ENCODE measurements at regions not wholly inside any gene's neighbourhood (a gene's known extent, or its start where the extent isn't known, plus 50 kb on each side); places are given as distances from the start of the nearest gene placed in this dataset.

- H3K27me3 Mint-ChIP-seq (ENCODE audit: insufficient read depth, low read depth): peaks cover 2% of the 10 kb centered on the region
- peaks cover 32% of the 10 kb centered on the region for H3K9me3 Mint-ChIP-seq
- Histone ChIP-seq H2AFZ (replicated peaks) (peak overlapping the region; percentile 49), H3K36me3 (no peaks in the 10 kb centered on the region), H3K4me2 (no peak overlapping the region), H4K20me1 (ENCODE audit: low read depth) (no peaks in the 10 kb centered on the region), H3K27ac (no peak overlapping the region), H3F3A (ENCODE audit: low read depth) (no peaks in the 10 kb centered on the region), H3K9ac (no peak overlapping the region), H3K79me2 (ENCODE audit: low read depth) (no peaks in the 10 kb centered on the region), H3K4me3 (no peak overlapping the region), H3K9me3 (ENCODE audit: low read depth) (no peaks in the 10 kb centered on the region), H3K27me3 (no peaks in the 10 kb centered on the region), H3K4me1 (peaks cover 12% of the 10 kb centered on the region)
- H3K27ac Mint-ChIP-seq: no peak overlapping the region
- peak overlapping the region; percentile 24 for H3K4me3 Mint-ChIP-seq
- no peak for TF ChIP-seq EZH2phosphoT487 (IDR thresholded peaks at IDR 0.05)
- no peak for TF ChIP-seq CTCF (IDR thresholded peaks at IDR 0.05)
- TF ChIP-seq EZH2 (IDR thresholded peaks at IDR 0.05): no peak
- peaks cover 28% of the 10 kb centered on the region for H3K4me1 Mint-ChIP-seq
- peaks cover 9% of the 10 kb centered on the region for H3K36me3 Mint-ChIP-seq
- no peak for DNase-seq (ENCODE audit: low spot score)
Observed at GRCh38 chr18:42339372-42339771, 384.3 kb downstream of the PIK3C3 start.

GRCh38 chr18:42340423-42341009 lies 385.5 kb downstream of the PIK3C3 start:
- H3K27ac Mint-ChIP-seq: no peak overlapping the region
- no peaks in the 10 kb centered on the region for H3K36me3 ChIP-seq

GRCh38 chr18:42341423-42341822 lies 386.4 kb downstream of the PIK3C3 start:
- no peaks in the 10 kb centered on the region for H3K9me3 ChIP-seq (ENCODE audit: low read depth)
- H3F3A ChIP-seq (ENCODE audit: low read depth): no peaks in the 10 kb centered on the region
- H3K4me3 ChIP-seq: no peak overlapping the region
- no peaks in the 10 kb centered on the region for H3K27me3 ChIP-seq
- H4K20me1 ChIP-seq (ENCODE audit: low read depth): no peaks in the 10 kb centered on the region
- H3K9ac ChIP-seq: no peak overlapping the region
- H3K27ac Mint-ChIP-seq: no peak overlapping the region
- H3K27me3 Mint-ChIP-seq (ENCODE audit: insufficient read depth, low read depth): peaks cover 2% of the 10 kb centered on the region
- no peak for DNase-seq (ENCODE audit: low spot score)
- H3K4me3 Mint-ChIP-seq: no peak overlapping the region
- H3K27ac ChIP-seq: no peak overlapping the region
- no peak overlapping the region for H3K4me2 ChIP-seq
- no peak overlapping the region for H2AFZ ChIP-seq (replicated peaks)
- peaks cover 12% of the 10 kb centered on the region for H3K4me1 ChIP-seq
- H3K9me3 Mint-ChIP-seq: peaks cover 20% of the 10 kb centered on the region
- H3K36me3 Mint-ChIP-seq: peaks cover 3% of the 10 kb centered on the region
- H3K4me1 Mint-ChIP-seq: peaks cover 28% of the 10 kb centered on the region
- no peak for TF ChIP-seq CTCF (IDR thresholded peaks at IDR 0.05)
- TF ChIP-seq EZH2 (IDR thresholded peaks at IDR 0.05): no peak
- TF ChIP-seq EZH2phosphoT487 (IDR thresholded peaks at IDR 0.05): no peak
- no peaks in the 10 kb centered on the region for H3K36me3 ChIP-seq
- no peaks in the 10 kb centered on the region for H3K79me2 ChIP-seq (ENCODE audit: low read depth)

More at GRCh38 chr18:42340423-42341009, 385.5 kb downstream of the PIK3C3 start:
- peaks cover 12% of the 10 kb centered on the region for H3K4me1 ChIP-seq
- TF ChIP-seq EZH2 (IDR thresholded peaks at IDR 0.05) (no peak), EZH2phosphoT487 (IDR thresholded peaks at IDR 0.05) (no peak), CTCF (IDR thresholded peaks at IDR 0.05) (no peak)
- Mint-ChIP-seq H3K27me3 (ENCODE audit: insufficient read depth, low read depth) (peaks cover 2% of the 10 kb centered on the region), H3K9me3 (peaks cover 27% of the 10 kb centered on the region), H3K36me3 (peaks cover 6% of the 10 kb centered on the region), H3K4me3 (no peak overlapping the region), H3K4me1 (peaks cover 28% of the 10 kb centered on the region)
- no peaks in the 10 kb centered on the region for H3K27me3 ChIP-seq
- no peak overlapping the region for H3K4me3 ChIP-seq
- H3K4me2 ChIP-seq: no peak overlapping the region
- DNase-seq (ENCODE audit: low spot score): no peak
- no peaks in the 10 kb centered on the region for H4K20me1 ChIP-seq (ENCODE audit: low read depth)
- H3K9ac ChIP-seq: no peak overlapping the region
- H3F3A ChIP-seq (ENCODE audit: low read depth): no peaks in the 10 kb centered on the region
- H3K27ac ChIP-seq: no peak overlapping the region
- H3K9me3 ChIP-seq (ENCODE audit: low read depth): no peaks in the 10 kb centered on the region
- H3K79me2 ChIP-seq (ENCODE audit: low read depth): no peaks in the 10 kb centered on the region
- H2AFZ ChIP-seq (replicated peaks): no peak overlapping the region

All from neural progenitor cell (in vitro differentiated cells).